ENCODE measurements at regions not wholly inside any gene's neighbourhood (a gene's known extent, or its start where the extent isn't known, plus 50 kb on each side); places are given as distances from the start of the nearest gene placed in this dataset.

DNA sequence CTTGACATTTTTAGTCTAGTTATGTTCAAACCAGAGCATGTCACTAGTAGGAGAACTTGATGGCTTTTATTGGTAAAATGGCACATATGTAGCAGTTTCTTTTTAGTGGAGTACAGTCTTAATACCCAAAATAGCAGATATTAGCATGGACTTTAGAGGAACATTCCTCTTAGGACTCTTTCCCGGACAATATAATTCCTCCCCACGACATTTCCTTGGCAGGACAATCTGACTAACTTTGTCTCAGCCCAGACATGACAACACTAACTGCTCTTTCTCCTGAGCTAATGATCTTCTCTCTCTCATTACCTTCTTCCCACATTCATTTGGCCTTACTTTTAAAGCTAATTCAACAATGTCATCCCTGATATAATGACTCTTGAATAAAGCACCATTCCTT is 62.5 kb downstream of the ADAMTS1 start:
- Histone ChIP-seq H3K18ac (ENCODE audit: extremely low read depth, low read length) (no peak overlapping the region), H3K9ac (replicated peaks in 1 of 4; ENCODE audit: extremely low read depth in 1 of 4, low read depth in 3 of 4, low read length in 3 of 4) (no peak overlapping the region), H2BK5ac (ENCODE audit: low read depth, low read length) (no peak overlapping the region), H3K79me2 (ENCODE audit: control insufficient read depth in 1 of 2, insufficient read depth in 2 of 2, low read length in 2 of 2) (no peaks in the 10 kb centered on the region), H4K91ac (replicated peaks; ENCODE audit: insufficient read length, low read length) (no peak overlapping the region), H3K4me1 (replicated peaks in 1 of 4; ENCODE audit: control insufficient read depth in 3 of 4, insufficient read depth in 4 of 4, low read length in 3 of 4) (no peaks in the 10 kb centered on the region), H3K23ac (ENCODE audit: insufficient read length) (no peak overlapping the region), H3K4me3 (ENCODE audit: extremely low read depth in 1 of 4, insufficient read depth in 2 of 4, low read depth in 3 of 4, low read length in 4 of 4) (no peak overlapping the region), H2BK20ac (ENCODE audit: low read length) (no peak overlapping the region), H2BK15ac (ENCODE audit: low read length) (no peak overlapping the region), H2AFZ (ENCODE audit: low read length) (no peak overlapping the region), H3K14ac (ENCODE audit: insufficient read length) (no peak overlapping the region), H4K8ac (ENCODE audit: extremely low read depth, insufficient read depth, low read length) (no peak overlapping the region), H3K56ac (replicated peaks; ENCODE audit: insufficient read length, low read depth, low read length) (no peak overlapping the region), H3K4me2 (ENCODE audit: insufficient read depth in 1 of 2, low read depth in 2 of 2, low read length in 2 of 2) (no peak overlapping the region), H3K4ac (replicated peaks; ENCODE audit: insufficient read length, low read depth, low read length) (no peak overlapping the region), H3K27ac (ENCODE audit: low read depth, low read length) (no peak overlapping the region), H3K27me3 (replicated peaks in 1 of 4; ENCODE audit: control insufficient read depth in 3 of 4, extremely low read depth in 1 of 4, insufficient read depth in 3 of 4, low read length in 3 of 4) (no peaks in the 10 kb centered on the region), H4K20me1 (replicated peaks in 1 of 2; ENCODE audit: control insufficient read depth in 1 of 2, insufficient read depth in 2 of 2, low read length in 2 of 2) (no peaks in the 10 kb centered on the region), H3K79me1 (ENCODE audit: low read depth, low read length) (no peaks in the 10 kb centered on the region), H2BK120ac (replicated peaks; ENCODE audit: low read depth, low read length) (no peak overlapping the region), H2AK5ac (ENCODE audit: low read depth, low read length) (no peak overlapping the region), H2BK12ac (ENCODE audit: low read depth, low read length) (no peak overlapping the region), H3K23me2 (ENCODE audit: low read depth, low read length) (no peaks in the 10 kb centered on the region; the same call in 1 of the 2 replicates), H3K36me3 (ENCODE audit: control insufficient read depth in 2 of 4, insufficient read depth in 4 of 4, low read length in 3 of 4) (no peaks in the 10 kb centered on the region), H4K5ac (ENCODE audit: insufficient read length, low read depth, low read length) (no peak overlapping the region), H3K9me3 (ENCODE audit: insufficient read depth in 2 of 2, low read depth in 1 of 2, low read length in 1 of 2) (no peaks in the 10 kb centered on the region; a peak in 2 of 4 replicates)
- no peak for TF ChIP-seq KDM1A (IDR thresholded peaks at IDR 0.05; ENCODE audit: borderline replicate concordance, low read length)
- no peak for TF ChIP-seq PHF8 (conservative IDR thresholded peaks at IDR 0.05; ENCODE audit: low read depth, low read length)
- no peak for TF ChIP-seq ASH2L (IDR thresholded peaks at IDR 0.05; ENCODE audit: low read length)
- no peak for TF ChIP-seq RAD21 (IDR thresholded peaks at IDR 0.05 in 1 of 2, conservative IDR thresholded peaks at IDR 0.05 in 1 of 2; ENCODE audit: low read depth in 2 of 2, low read length in 2 of 2)
- no peak for TF ChIP-seq POLR2AphosphoS5 (IDR thresholded peaks at IDR 0.05; ENCODE audit: low read depth, low read length)
- TF ChIP-seq RBBP5 (IDR thresholded peaks at IDR 0.05; ENCODE audit: borderline replicate concordance, low read depth, low read length): no peak
- TF ChIP-seq BACH1 (IDR thresholded peaks at IDR 0.05; ENCODE audit: low read length): no peak
- no peak for TF ChIP-seq BRCA1 (IDR thresholded peaks at IDR 0.05; ENCODE audit: low read depth, low read length)
- TF ChIP-seq SAP30 (IDR thresholded peaks at IDR 0.05; ENCODE audit: insufficient read depth, insufficient replicate concordance, low read length): no peak
- no peak for TF ChIP-seq SP4 (IDR thresholded peaks at IDR 0.05; ENCODE audit: low read length)
- no peak for TF ChIP-seq SP1 (IDR thresholded peaks at IDR 0.05; ENCODE audit: low read depth, low read length)
- TF ChIP-seq YY1 (IDR thresholded peaks at IDR 0.05; ENCODE audit: low read depth, low read length): no peak
- TF ChIP-seq, protein P1, sequence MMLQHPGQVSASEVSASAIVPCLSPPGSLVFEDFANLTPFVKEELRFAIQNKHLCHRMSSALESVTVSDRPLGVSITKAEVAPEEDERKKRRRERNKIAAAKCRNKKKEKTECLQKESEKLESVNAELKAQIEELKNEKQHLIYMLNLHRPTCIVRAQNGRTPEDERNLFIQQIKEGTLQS (IDR thresholded peaks at IDR 0.05; ENCODE audit: insufficient read depth, low read depth, low read length): no peak
- no peak for FAIRE-seq
- POLR2A ChIA-PET (ENCODE audit: partially characterized antibody): no interaction called here
- CTCF ChIA-PET (ENCODE audit: partially characterized antibody): interaction anchor here (0.9 kb wide), 1 partner anchor 9 kb away, joined by 3 read pairs; no protein-coding TSS in a partner anchor
- no peak for DNase-seq (ENCODE audit: low read depth in 1 of 2, low spot score in 2 of 2)
- WGBS, 2 experiments (ENCODE audit: extremely low coverage in 1 of 2, insufficient coverage in 1 of 2, insufficient read length in 1 of 2, insufficient replicate concordance in 2 of 2, low coverage in 1 of 2, low lambda C conversion rate in 2 of 2, missing lambda C conversion rate in 1 of 2): 93% methylated on average over 2 of the region's 2 CpGs; no CpG with 5 or more reads in 1 of the 2 experiments

Measured in H1 (cell line).